ENCODE measurements at regions not wholly inside any gene's neighbourhood (a gene's known extent, or its start where the extent isn't known, plus 50 kb on each side); places are given as distances from the start of the nearest gene placed in this dataset.

DNA sequence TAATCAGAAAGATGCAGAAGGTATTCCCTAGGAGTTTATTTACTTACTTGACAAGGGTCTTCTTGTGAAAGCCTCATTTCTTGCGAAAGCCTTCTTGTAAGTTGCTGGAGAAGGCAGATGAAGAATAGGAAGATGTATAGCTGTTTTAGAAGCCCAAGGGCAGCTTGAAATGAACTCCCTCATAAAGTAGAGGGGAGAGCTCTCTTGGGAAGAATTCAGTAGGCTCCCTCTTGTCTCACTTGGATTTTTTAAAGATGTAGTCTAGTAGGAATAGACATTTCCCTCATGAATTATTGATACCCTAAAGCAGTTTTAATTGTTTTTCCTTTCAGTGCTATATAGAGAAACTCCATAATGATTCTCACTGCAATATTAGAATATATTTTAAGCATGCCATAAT lies 639.2 kb upstream of the CXADR start:
- H3K4me3 ChIP-seq (replicated peaks in 1 of 2; ENCODE audit: low read depth in 2 of 2, low read length in 2 of 2): no peak overlapping the region
- no peak for DNase-seq (ENCODE audit: low read depth in 2 of 2)
- TF ChIP-seq, protein P1, sequence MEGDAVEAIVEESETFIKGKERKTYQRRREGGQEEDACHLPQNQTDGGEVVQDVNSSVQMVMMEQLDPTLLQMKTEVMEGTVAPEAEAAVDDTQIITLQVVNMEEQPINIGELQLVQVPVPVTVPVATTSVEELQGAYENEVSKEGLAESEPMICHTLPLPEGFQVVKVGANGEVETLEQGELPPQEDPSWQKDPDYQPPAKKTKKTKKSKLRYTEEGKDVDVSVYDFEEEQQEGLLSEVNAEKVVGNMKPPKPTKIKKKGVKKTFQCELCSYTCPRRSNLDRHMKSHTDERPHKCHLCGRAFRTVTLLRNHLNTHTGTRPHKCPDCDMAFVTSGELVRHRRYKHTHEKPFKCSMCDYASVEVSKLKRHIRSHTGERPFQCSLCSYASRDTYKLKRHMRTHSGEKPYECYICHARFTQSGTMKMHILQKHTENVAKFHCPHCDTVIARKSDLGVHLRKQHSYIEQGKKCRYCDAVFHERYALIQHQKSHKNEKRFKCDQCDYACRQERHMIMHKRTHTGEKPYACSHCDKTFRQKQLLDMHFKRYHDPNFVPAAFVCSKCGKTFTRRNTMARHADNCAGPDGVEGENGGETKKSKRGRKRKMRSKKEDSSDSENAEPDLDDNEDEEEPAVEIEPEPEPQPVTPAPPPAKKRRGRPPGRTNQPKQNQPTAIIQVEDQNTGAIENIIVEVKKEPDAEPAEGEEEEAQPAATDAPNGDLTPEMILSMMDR (IDR thresholded peaks at IDR 0.05; ENCODE audit: low read depth, low read length): no peak

DNA sequence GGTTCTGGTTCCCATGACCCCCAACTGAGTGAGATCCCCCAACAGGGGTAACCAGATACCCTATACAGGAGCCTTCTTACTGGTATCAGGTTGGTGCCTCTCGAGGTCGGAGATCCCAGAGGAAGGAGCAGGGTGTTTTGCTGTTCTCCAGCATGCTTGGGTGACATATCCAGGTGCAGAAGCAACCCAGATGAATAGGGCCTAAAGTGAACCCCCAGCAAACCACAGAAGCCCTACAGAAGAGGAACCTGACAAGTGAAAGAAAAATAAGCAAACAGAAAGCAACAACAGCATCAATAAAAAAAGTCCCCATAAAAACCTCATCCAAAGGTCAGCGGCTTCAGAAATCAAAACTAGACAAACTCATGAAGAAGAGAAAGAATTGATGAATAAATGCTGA lies 633.4 kb upstream of the CXADR start:
- no peak overlapping the region for H3K4me3 ChIP-seq (replicated peaks in 1 of 2; ENCODE audit: low read depth in 2 of 2, low read length in 2 of 2)
- TF ChIP-seq, protein P1 (IDR thresholded peaks at IDR 0.05; ENCODE audit: low read depth, low read length): no peak
- DNase-seq (ENCODE audit: low read depth in 2 of 2): no peak

DNA sequence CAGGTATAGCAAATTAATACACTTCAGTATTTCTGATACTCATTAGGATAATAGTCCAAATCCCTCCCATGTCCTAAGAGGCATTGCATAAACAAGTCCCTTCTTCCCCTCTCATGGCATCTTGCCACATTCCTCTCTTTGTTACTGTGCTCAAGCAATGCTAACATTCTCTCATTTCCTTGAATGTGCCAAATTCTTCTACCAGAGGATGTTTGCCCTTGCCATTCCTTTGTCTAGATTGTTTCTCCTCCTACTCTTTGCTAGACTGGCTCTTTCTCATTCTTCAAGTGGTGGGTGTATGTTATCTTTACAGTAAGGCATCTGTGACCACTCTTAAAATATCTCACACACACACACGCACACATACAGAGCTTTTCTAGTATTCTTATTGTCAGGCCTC lies 621.0 kb upstream of the CXADR start:
- H3K4me3 ChIP-seq (replicated peaks in 1 of 2; ENCODE audit: low read depth in 2 of 2, low read length in 2 of 2): no peak overlapping the region
- TF ChIP-seq, protein P1 (IDR thresholded peaks at IDR 0.05; ENCODE audit: low read depth, low read length): no peak
- peak; percentile 81 to 94 for DNase-seq (ENCODE audit: low read depth in 2 of 2)

DNA sequence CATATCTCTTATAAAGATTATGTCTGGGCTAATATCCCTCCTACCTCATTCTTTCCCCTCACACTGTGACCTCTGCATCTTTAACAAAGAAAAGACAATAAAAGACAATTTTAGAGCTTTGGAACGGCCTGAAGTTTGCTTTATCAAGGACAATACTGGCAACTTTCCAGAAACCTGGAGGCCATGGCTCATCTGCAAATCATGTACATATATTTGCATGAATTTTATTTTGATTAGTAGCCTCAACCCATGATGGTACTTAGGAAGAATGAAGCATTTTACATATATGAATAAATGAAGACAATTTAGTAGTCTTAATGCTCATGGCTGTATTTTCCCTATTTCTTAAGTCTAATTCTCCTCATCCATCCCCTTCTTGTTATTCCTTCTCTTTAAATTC lies 612.2 kb upstream of the CXADR start:
- TF ChIP-seq, protein P1 (IDR thresholded peaks at IDR 0.05; ENCODE audit: low read depth, low read length): no peak
- peak in 1 of 2 donors; percentile 23 for DNase-seq (ENCODE audit: low read depth in 2 of 2)
- H3K4me3 ChIP-seq (replicated peaks in 1 of 2; ENCODE audit: low read depth in 2 of 2, low read length in 2 of 2): no peak overlapping the region

DNA sequence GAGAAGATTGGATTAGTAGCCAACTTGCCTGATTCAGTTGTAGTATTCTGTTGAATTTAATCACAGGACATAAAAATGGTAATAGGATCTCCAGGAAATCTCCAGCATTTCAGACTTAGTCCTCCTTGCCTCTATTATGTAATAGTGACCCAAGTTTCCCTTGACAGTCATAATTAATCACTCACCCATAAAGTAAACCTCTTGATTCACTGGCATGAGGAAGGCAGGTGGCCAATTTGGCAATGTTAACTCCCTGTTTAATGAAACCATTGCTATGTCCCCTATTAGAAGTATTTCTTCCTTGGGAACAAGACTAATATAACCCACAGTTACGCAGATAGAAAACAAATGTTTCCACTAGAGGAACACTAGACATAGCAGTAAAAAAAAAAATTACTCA lies 604.8 kb upstream of the CXADR start:
- H3K4me3 ChIP-seq (replicated peaks in 1 of 2; ENCODE audit: low read depth in 2 of 2, low read length in 2 of 2): no peak overlapping the region
- DNase-seq (ENCODE audit: low read depth in 2 of 2): peak in 1 of 2 donors; percentile 50
- TF ChIP-seq, protein P1 (IDR thresholded peaks at IDR 0.05; ENCODE audit: low read depth, low read length): no peak

DNA sequence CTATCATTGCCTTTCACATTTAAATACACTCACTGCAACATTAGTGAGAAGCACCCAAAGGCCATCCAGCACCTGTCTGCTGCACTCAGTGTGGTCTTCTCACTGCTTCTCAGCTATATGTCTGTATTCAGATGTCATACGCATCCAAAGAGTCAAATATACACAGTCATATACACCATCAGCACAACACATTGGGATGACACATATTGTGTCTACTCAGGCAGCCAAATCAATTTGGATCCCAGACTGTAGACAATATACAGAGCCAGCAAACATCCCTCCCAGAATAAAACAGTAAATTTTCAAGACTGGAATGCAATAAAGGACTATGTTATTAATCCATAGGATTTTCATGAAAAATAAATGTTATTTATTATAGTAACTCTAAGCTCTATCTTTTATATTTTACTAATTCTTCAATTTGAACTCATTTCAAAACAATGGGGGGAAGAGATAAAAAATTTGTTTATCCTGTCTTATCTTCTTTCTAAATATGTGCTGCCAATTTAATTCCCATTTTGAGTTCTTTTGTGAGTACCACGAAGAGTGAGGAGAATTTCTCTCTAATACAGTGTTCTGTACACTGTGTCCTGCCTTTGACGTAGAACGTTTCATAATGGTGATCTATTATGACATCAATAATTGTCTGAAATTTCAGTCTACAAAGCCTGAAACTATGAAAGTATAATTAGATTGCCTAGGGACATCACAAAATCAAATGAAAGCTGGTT lies 602.2 kb upstream of the CXADR start:
- no peak for DNase-seq (ENCODE audit: low read depth in 2 of 2)
- TF ChIP-seq, protein P1 (IDR thresholded peaks at IDR 0.05; ENCODE audit: low read depth, low read length): no peak
- no peak overlapping the region for H3K4me3 ChIP-seq (replicated peaks in 1 of 2; ENCODE audit: low read depth in 2 of 2, low read length in 2 of 2)

DNA sequence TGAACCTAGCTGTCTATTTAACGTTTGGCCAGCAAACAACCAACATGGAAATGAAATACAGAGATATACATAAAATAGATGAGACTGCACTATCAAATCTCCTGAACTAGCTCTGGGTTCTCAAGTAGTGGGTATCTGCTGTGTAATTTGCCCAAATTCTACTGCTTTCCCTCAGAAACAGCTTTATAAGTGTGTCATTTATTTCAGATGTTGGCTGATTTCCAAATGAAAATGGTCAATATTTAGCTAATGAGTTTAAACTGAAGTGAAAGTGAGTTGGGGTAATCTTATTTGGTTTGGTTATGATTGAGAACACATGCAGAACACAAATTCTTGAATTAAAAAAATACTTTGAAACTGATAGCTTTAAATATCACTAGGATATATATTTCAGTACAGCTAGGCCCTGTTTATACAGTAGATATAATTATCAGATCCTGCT lies 601.7 kb upstream of the CXADR start:
- TF ChIP-seq, protein P1 (IDR thresholded peaks at IDR 0.05; ENCODE audit: low read depth, low read length): no peak
- no peak overlapping the region for H3K4me3 ChIP-seq (replicated peaks in 1 of 2; ENCODE audit: low read depth in 2 of 2, low read length in 2 of 2)
- no peak for DNase-seq (ENCODE audit: low read depth in 2 of 2)
